Lung microvascular endothelial cell (primary cell): ENCODE measurements at regions not wholly inside any gene's neighbourhood (a gene's known extent, or its start where the extent isn't known, plus 50 kb on each side); places are given as distances from the start of the nearest gene placed in this dataset.
"Not testable (repeated sequence)": the region's sequence is repeated elsewhere in the genome, so short reads cannot be mapped to it uniquely, and the experiment has no call there.

ENCODE experiments used
- DNase-seq, 2 donors: peaks; one replicate each; pipeline versions ENCODE4 v3.0.0 to v3.0.0-alpha.2; 2010; ENCODE audit warnings: low read depth in 2 of 2

- DNase-seq = no peak
Measured at GRCh38 chr1:229146647-229147046, 124.3 kb upstream of the RAB4A start.

- DNase-seq = no peak
Measured at GRCh38 chr1:229147072-229147471, 123.8 kb upstream of the RAB4A start.

- peak in 1 of 2 donors; percentile 68 for DNase-seq
Measured at GRCh38 chr1:229148041-229148671, 122.8 kb upstream of the RAB4A start.

GRCh38 chr1:229148743-229149142 is 122.2 kb upstream of the RAB4A start:
- DNase-seq = no peak

- no peak for DNase-seq
Measured at GRCh38 chr1:229149435-229149834, 121.5 kb upstream of the RAB4A start.

GRCh38 chr1:229150518-229150917 is 120.4 kb upstream of the RAB4A start:
- no peak for DNase-seq

GRCh38 chr1:229151412-229151811 is 119.5 kb upstream of the RAB4A start:
- not testable (repeated sequence) for DNase-seq

- no peak for DNase-seq
Measured at GRCh38 chr1:229152311-229152710, 118.6 kb upstream of the RAB4A start.

- DNase-seq = no peak
Measured at GRCh38 chr1:229153955-229154548, 116.9 kb upstream of the RAB4A start.

- DNase-seq = no peak
Measured at GRCh38 chr1:229154811-229155210, 116.1 kb upstream of the RAB4A start.

- no peak for DNase-seq
Measured at GRCh38 chr1:229155472-229155871, 115.4 kb upstream of the RAB4A start.

- DNase-seq = peak in 1 of 2 donors; percentile 80
Measured at GRCh38 chr1:229156872-229157271, 114.0 kb upstream of the RAB4A start.

- no peak for DNase-seq
Measured at GRCh38 chr1:229157480-229157879, 113.4 kb upstream of the RAB4A start.

GRCh38 chr1:229158341-229158921 is 112.5 kb upstream of the RAB4A start:
- no peak for DNase-seq

- no peak for DNase-seq
Measured at GRCh38 chr1:229158927-229159326, 112.0 kb upstream of the RAB4A start.

GRCh38 chr1:229159668-229160544 is 111.0 kb upstream of the RAB4A start:
- DNase-seq = peak in 1 of 2 donors; percentile 19

- DNase-seq = no peak
Measured at GRCh38 chr1:229161740-229162139, 109.2 kb upstream of the RAB4A start.

GRCh38 chr1:229162825-229163515 is 107.9 kb upstream of the RAB4A start:
- no peak for DNase-seq

- no peak for DNase-seq
Measured at GRCh38 chr1:229164348-229164747, 106.6 kb upstream of the RAB4A start.

- peak; percentile 16 to 26 for DNase-seq
Measured at GRCh38 chr1:229164836-229165735, 105.8 kb upstream of the RAB4A start.
